Endodermal cell (in vitro differentiated cells): ENCODE measurements at regions not wholly inside any gene's neighbourhood (a gene's known extent, or its start where the extent isn't known, plus 50 kb on each side); places are given as distances from the start of the nearest gene placed in this dataset.
"Not testable (repeated sequence)": the region's sequence is repeated elsewhere in the genome, so short reads cannot be mapped to it uniquely, and the experiment has no call there.

ENCODE experiments used
- DNase-seq: peaks from one replicate; pipeline ENCODE4 v3.0.0-alpha.2; 2017
- H3K27ac ChIP-seq: 2 replicates; pipeline ENCODE4 v1.5.1; 2013; ENCODE audit warnings: mild to moderate bottlenecking, low read depth, low read length, moderate library complexity
- H3K27me3 ChIP-seq: 2 replicates; pipeline ENCODE4 v1.6.1; 2013; ENCODE audit warnings: mild to moderate bottlenecking, low read length, moderate library complexity; ENCODE audit not compliant: insufficient read depth, control insufficient read depth, poor library complexity, severe bottlenecking
- H3K36me3 ChIP-seq: 2 replicates; pipeline ENCODE4 v1.7.0; 2013; ENCODE audit warnings: mild to moderate bottlenecking, low read length, moderate library complexity; ENCODE audit not compliant: control insufficient read depth, insufficient read depth
- H3K4me1 ChIP-seq: one replicate; pipeline ENCODE4 v1.7.0; 2013; ENCODE audit warnings: low read length; ENCODE audit not compliant: control insufficient read depth, insufficient read depth
- H3K4me3 ChIP-seq: 2 replicates; pipeline ENCODE4 v1.5.1; 2013; ENCODE audit warnings: mild to moderate bottlenecking, low read length, moderate library complexity
- H3K9ac ChIP-seq: 2 replicates; pipeline ENCODE4 v1.6.1; 2013; ENCODE audit warnings: mild to moderate bottlenecking, low read length, moderate library complexity; ENCODE audit not compliant: poor library complexity, severe bottlenecking; ENCODE audit errors: extremely low read depth
- H3K9me3 ChIP-seq: 2 replicates; pipeline ENCODE4 v1.6.1; 2013; ENCODE audit warnings: mild to moderate bottlenecking, low read length, moderate library complexity; ENCODE audit not compliant: control insufficient read depth
- H3K27ac Mint-ChIP-seq: 2 replicates; pipeline ENCODE4 v1.8.0; 2020; ENCODE audit warnings: mixed read lengths
- H3K27me3 Mint-ChIP-seq: 2 replicates; pipeline ENCODE4 v1.8.0; 2021; ENCODE audit warnings: mild to moderate bottlenecking, mixed read lengths; ENCODE audit not compliant: insufficient read depth
- H3K36me3 Mint-ChIP-seq: 2 replicates; pipeline ENCODE4 v1.8.0; 2020; ENCODE audit warnings: low read depth, mixed read lengths
- H3K4me1 Mint-ChIP-seq: 2 replicates; pipeline ENCODE4 v1.8.0; 2020; ENCODE audit warnings: mixed read lengths
- H3K4me3 Mint-ChIP-seq: 2 replicates; pipeline ENCODE4 v1.8.0; 2020; ENCODE audit warnings: mild to moderate bottlenecking, moderate library complexity, mixed read lengths
- H3K9me3 Mint-ChIP-seq: 2 replicates; pipeline ENCODE4 v1.8.0; 2020; ENCODE audit warnings: mild to moderate bottlenecking, mixed read lengths
- WGBS, 2 experiments: methylation state at CpG; one replicate each; pipeline versions ENCODE4 v1.1.5 to v1.1.7; 2013; ENCODE audit warnings: missing lambda C conversion rate in 2 of 2, mixed read lengths in 1 of 2; ENCODE audit not compliant: insufficient coverage in 1 of 2, insufficient read length in 1 of 2; 5-methylcytosine and 5-hydroxymethylcytosine counted together

DNA sequence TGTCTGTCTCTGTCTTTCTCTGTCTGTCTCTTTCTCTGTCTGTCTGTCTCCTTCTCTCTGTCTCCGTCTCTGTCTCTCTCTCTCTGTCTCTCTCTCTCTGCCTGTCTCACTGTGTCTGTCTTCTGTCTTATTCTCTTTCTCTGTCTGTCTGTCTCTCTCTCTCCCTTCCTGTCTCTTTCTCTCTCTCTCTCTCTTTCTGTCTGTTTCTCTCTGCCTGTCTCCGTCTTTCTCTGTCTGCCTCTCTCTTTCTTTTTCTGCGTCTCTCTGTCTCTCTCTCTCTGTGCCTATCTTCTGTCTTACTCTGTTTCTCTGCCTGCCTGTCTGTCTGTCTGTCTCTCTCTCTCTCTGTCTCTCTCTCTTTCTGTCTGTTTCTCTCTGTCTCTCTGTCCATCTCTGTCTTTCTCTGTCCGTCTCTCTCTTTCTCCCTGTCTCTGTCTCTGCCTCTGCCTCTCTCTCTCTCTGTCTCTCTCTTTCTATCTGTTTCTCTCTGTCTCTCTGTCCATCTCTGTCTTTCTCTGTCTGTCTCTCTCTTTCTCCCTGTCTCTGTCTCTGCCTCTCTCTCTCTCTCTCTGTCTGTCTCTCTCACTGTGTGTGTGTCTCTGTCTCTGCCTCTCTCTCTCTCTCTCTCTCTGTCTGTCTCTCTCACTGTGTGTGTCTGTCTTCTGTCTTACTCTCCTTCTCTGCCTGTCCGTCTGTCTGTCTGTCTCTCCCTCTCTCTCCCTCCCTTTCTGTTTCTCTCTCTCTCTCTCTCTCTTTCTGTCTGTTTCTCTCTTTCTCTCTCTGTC, 2291.8 kb upstream of the TPTE start:
- DNase-seq, H3K4me3 Mint-ChIP-seq, H3K4me3 ChIP-seq, H3K27ac ChIP-seq, H3K9me3 ChIP-seq, H3K27me3 ChIP-seq, H3K4me1 Mint-ChIP-seq, H3K27me3 Mint-ChIP-seq, H3K36me3 ChIP-seq, H3K9ac ChIP-seq, H3K27ac Mint-ChIP-seq, H3K36me3 Mint-ChIP-seq, H3K4me1 ChIP-seq: not testable (repeated sequence)
- peaks cover 17% of the 10 kb centered on the region for H3K9me3 Mint-ChIP-seq
- no CpG with 5 or more reads among the region's 5 CpGs for WGBS, 2 experiments

DNA sequence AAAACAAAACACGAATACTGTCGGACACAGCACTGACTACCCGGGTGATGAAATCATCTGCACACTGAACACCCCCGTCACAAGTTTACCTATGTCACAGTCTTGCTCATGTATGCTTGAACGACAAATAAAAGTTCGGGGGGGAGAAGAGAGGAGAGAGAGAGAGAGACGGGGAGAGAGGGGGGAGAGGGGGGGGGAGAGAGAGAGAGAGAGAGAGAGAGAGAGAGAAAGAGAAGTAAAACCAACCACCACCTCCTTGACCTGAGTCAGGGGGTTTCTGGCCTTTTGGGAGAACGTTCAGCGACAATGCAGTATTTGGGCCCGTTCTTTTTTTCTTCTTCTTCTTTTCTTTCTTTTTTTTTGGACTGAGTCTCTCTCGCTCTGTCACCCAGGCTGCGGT, 2290.1 kb upstream of the TPTE start:
- H3K9me3 ChIP-seq, H3K27ac Mint-ChIP-seq, H3K27ac ChIP-seq, H3K27me3 Mint-ChIP-seq, H3K4me3 ChIP-seq, H3K36me3 ChIP-seq, H3K9ac ChIP-seq, H3K27me3 ChIP-seq, H3K4me1 Mint-ChIP-seq, DNase-seq, H3K4me3 Mint-ChIP-seq, H3K36me3 Mint-ChIP-seq, H3K4me1 ChIP-seq: not testable (repeated sequence)
- no CpG with 5 or more reads among the region's 12 CpGs for WGBS, 2 experiments
- H3K9me3 Mint-ChIP-seq: peaks cover 17% of the 10 kb centered on the region

DNA sequence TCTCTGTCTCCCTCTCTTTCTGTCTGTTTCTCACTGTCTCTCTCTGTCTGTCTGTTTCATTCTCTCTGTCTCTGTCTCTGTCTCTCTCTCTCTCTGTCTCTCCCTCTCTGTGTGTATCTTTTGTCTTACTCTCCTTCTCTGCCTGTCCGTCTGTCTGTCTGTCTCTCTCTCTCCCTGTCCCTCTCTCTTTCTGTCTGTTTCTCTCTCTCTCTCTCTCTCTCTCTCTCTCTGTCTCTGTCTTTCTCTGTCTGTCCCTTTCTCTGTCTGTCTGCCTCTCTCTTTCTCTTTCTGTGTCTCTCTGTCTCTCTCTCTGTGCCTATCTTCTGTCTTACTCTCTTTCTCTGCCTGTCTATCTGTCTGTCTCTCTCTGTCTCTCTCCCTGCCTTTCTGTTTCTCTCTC, 2288.4 kb upstream of the TPTE start:
- not testable (repeated sequence) for H3K4me1 ChIP-seq, H3K36me3 ChIP-seq, H3K27ac ChIP-seq, DNase-seq, H3K4me1 Mint-ChIP-seq, H3K27me3 Mint-ChIP-seq, H3K36me3 Mint-ChIP-seq, H3K27me3 ChIP-seq, H3K4me3 ChIP-seq, H3K4me3 Mint-ChIP-seq, H3K9ac ChIP-seq, H3K9me3 ChIP-seq
- peaks cover 19% of the 10 kb centered on the region for H3K9me3 Mint-ChIP-seq
- peak overlapping the region; percentile 69 for H3K27ac Mint-ChIP-seq
- WGBS, 2 experiments: 79 to 88% methylated on average over 1 of the region's 1 CpG

GRCh38 chr21:8234059-8234458, 2287.3 kb upstream of the TPTE start:
- H3K4me1 ChIP-seq, H3K27me3 Mint-ChIP-seq, H3K4me3 Mint-ChIP-seq, H3K9me3 ChIP-seq, H3K4me1 Mint-ChIP-seq, H3K4me3 ChIP-seq, H3K36me3 ChIP-seq, H3K27me3 ChIP-seq, H3K27ac Mint-ChIP-seq, H3K9ac ChIP-seq, H3K36me3 Mint-ChIP-seq, H3K27ac ChIP-seq, DNase-seq: not testable (repeated sequence)
- peaks cover 15% of the 10 kb centered on the region for H3K9me3 Mint-ChIP-seq
- no CpG with 5 or more reads among the region's 1 CpG for WGBS, 2 experiments

DNA sequence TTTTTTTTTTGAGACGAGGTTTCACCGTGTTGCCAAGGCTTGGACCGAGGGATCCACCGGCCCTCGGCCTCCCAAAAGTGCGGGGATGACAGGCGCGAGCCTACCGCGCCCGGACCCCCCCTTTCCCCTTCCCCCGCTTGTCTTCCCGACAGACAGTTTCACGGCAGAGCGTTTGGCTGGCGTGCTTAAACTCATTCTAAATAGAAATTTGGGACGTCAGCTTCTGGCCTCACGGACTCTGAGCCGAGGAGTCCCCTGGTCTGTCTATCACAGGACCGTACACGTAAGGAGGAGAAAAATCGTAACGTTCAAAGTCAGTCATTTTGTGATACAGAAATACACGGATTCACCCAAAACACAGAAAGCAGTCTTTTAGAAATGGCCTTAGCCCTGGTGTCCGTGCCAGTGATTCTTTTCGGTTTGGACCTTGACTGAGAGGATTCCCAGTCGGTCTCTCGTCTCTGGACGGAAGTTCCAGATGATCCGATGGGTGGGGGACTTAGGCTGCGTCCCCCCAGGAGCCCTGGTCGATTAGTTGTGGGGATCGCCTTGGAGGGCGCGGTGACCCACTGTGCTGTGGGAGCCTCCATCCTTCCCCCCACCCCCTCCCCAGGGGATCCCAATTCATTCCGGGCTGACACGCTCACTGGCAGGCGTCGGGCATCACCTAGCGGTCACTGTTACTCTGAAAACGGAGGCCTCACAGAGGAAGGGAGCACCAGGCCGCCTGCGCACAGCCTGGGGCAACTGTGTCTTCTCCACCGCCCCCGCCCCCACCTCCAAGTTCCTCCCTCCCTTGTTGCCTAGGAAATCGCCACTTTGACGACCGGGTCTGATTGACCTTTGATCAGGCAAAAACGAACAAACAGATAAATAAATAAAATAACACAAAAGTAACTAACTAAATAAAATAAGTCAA, 2276.4 kb upstream of the TPTE start:
- H3K4me1 Mint-ChIP-seq, H3K9me3 Mint-ChIP-seq, H3K4me3 ChIP-seq, H3K27ac ChIP-seq, DNase-seq, H3K36me3 Mint-ChIP-seq, H3K27me3 Mint-ChIP-seq, H3K4me1 ChIP-seq, H3K36me3 ChIP-seq, H3K9ac ChIP-seq, H3K27me3 ChIP-seq, H3K9me3 ChIP-seq, H3K4me3 Mint-ChIP-seq, H3K27ac Mint-ChIP-seq: not testable (repeated sequence)
- WGBS, 2 experiments: no CpG with 5 or more reads among the region's 49 CpGs

DNA sequence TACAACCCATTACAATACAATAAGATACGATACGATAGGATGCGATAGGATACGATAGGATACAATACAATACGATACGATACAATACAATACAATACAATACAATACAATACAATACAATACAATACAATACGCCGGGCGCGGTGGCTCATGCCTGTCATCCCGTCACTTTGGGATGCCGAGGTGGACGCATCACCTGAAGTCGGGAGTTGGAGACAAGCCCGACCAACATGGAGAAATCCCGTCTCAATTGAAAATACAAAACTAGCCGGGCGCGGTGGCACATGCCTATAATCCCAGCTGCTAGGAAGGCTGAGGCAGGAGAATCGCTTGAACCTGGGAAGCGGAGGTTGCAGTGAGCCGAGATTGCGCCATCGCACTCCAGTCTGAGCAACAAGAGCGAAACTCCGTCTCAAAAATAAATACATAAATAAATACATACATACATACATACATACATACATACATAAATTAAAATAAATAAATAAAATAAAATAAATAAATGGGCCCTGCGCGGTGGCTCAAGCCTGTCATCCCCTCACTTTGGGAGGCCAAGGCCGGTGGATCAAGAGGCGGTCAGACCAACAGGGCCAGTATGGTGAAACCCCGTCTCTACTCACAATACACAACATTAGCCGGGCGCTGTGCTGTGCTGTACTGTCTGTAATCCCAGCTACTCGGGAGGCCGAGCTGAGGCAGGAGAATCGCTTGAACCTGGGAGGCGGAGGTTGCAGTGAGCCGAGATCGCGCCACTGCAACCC, 2275.6 kb upstream of the TPTE start:
- H3K9ac ChIP-seq, H3K9me3 Mint-ChIP-seq, H3K4me1 Mint-ChIP-seq, H3K27ac ChIP-seq, H3K4me3 Mint-ChIP-seq, H3K36me3 ChIP-seq, H3K27ac Mint-ChIP-seq, H3K4me3 ChIP-seq, H3K27me3 ChIP-seq, DNase-seq, H3K9me3 ChIP-seq, H3K36me3 Mint-ChIP-seq, H3K4me1 ChIP-seq, H3K27me3 Mint-ChIP-seq: not testable (repeated sequence)
- no CpG with 5 or more reads among the region's 40 CpGs for WGBS, 2 experiments
